ENCODE measurements at regions not wholly inside any gene's neighbourhood (a gene's known extent, or its start where the extent isn't known, plus 50 kb on each side); places are given as distances from the start of the nearest gene placed in this dataset.

DNA sequence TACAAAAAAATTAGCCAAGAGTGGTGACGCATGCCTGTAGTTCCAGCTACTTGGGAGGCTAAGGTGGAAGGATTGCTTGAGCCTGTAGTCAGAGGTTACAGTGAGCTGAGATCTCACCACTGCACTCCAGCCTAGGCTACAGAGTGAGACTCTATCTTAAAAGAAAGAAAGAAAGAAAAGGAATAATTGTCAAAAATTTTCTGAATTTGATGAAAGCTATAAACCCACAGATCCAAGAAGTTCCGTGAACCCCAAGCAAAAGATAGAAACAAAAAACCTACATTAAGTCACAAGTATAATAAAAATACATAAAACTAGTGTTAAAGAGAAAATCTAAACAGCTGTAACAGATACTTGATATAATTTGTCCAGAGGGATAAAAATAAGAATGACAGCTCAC lies 60.1 kb upstream of the KMT2C start:
- TF ChIP-seq, protein P1, sequence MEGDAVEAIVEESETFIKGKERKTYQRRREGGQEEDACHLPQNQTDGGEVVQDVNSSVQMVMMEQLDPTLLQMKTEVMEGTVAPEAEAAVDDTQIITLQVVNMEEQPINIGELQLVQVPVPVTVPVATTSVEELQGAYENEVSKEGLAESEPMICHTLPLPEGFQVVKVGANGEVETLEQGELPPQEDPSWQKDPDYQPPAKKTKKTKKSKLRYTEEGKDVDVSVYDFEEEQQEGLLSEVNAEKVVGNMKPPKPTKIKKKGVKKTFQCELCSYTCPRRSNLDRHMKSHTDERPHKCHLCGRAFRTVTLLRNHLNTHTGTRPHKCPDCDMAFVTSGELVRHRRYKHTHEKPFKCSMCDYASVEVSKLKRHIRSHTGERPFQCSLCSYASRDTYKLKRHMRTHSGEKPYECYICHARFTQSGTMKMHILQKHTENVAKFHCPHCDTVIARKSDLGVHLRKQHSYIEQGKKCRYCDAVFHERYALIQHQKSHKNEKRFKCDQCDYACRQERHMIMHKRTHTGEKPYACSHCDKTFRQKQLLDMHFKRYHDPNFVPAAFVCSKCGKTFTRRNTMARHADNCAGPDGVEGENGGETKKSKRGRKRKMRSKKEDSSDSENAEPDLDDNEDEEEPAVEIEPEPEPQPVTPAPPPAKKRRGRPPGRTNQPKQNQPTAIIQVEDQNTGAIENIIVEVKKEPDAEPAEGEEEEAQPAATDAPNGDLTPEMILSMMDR (conservative IDR thresholded peaks at IDR 0.05) = no peak
- TF ChIP-seq EZH2 (IDR thresholded peaks at IDR 0.05; ENCODE audit: low read depth) = no peak
